ENCODE measurements at regions not wholly inside any gene's neighbourhood (a gene's known extent, or its start where the extent isn't known, plus 50 kb on each side); places are given as distances from the start of the nearest gene placed in this dataset.
"Not testable (repeated sequence)": the region's sequence is repeated elsewhere in the genome, so short reads cannot be mapped to it uniquely, and the experiment has no call there.

GRCh38 chr13:64088491-64088890 is 2672.8 kb upstream of the PCDH20 start:
- DNase-seq, result no peak

GRCh38 chr13:64087624-64088023 is 2672.0 kb upstream of the PCDH20 start:
- no peak for DNase-seq

- no peak for DNase-seq
These were observed 2668.2 kb upstream of the PCDH20 start for GRCh38 chr13:64083811-64084210.

GRCh38 chr13:64083396-64083795 is 2667.7 kb upstream of the PCDH20 start:
- DNase-seq, result no peak

- DNase-seq, result no peak
These were observed 2662.9 kb upstream of the PCDH20 start for GRCh38 chr13:64078480-64078936.

GRCh38 chr13:64078025-64078424 is 2662.4 kb upstream of the PCDH20 start:
- DNase-seq, result no peak

GRCh38 chr13:64077132-64077835 is 2661.6 kb upstream of the PCDH20 start:
- not testable (repeated sequence) for DNase-seq

GRCh38 chr13:64075543-64076271 is 2660.1 kb upstream of the PCDH20 start:
- DNase-seq, result no peak

- DNase-seq, result no peak
These were observed 2659.4 kb upstream of the PCDH20 start for GRCh38 chr13:64074971-64075474.

- no peak for DNase-seq
These were observed 2657.6 kb upstream of the PCDH20 start for GRCh38 chr13:64073203-64073602.

- no peak for DNase-seq
These were observed 2655.7 kb upstream of the PCDH20 start for GRCh38 chr13:64071352-64071751.

- DNase-seq, result no peak
These were observed 2654.2 kb upstream of the PCDH20 start for GRCh38 chr13:64069892-64070291.

- DNase-seq, result no peak
These were observed 2651.1 kb upstream of the PCDH20 start for GRCh38 chr13:64066711-64067110.

- DNase-seq, result no peak
These were observed 2646.0 kb upstream of the PCDH20 start for GRCh38 chr13:64061649-64062048.

- no peak for DNase-seq
These were observed 2641.8 kb upstream of the PCDH20 start for GRCh38 chr13:64057372-64058020.

GRCh38 chr13:64054321-64054720 is 2638.7 kb upstream of the PCDH20 start:
- DNase-seq, result no peak

GRCh38 chr13:64052521-64052920 is 2636.9 kb upstream of the PCDH20 start:
- no peak for DNase-seq

GRCh38 chr13:64051278-64051677 is 2635.6 kb upstream of the PCDH20 start:
- no peak for DNase-seq

GRCh38 chr13:64041296-64041695 is 2625.6 kb upstream of the PCDH20 start:
- DNase-seq, result no peak

GRCh38 chr13:64033921-64034320 is 2618.3 kb upstream of the PCDH20 start:
- no peak for DNase-seq

- DNase-seq, result no peak
These were observed 2613.9 kb upstream of the PCDH20 start for GRCh38 chr13:64029343-64030093.

- DNase-seq, result no peak
These were observed 2612.9 kb upstream of the PCDH20 start for GRCh38 chr13:64028551-64028950.

- DNase-seq, result no peak
These were observed 2604.5 kb upstream of the PCDH20 start for GRCh38 chr13:64020126-64020525.

Data from hippocampal formation (tissue), 2 donors.